ENCODE measurements at regions not wholly inside any gene's neighbourhood (a gene's known extent, or its start where the extent isn't known, plus 50 kb on each side); places are given as distances from the start of the nearest gene placed in this dataset.
A peak's percentile ranks its signal among the peaks of the same experiment; 100 is the strongest.

- POLR2A ChIA-PET: no interaction called here
- no peak for TF ChIP-seq ELF4 (IDR thresholded peaks at IDR 0.05)
- TF ChIP-seq BHLHE40 (IDR thresholded peaks at IDR 0.05; ENCODE audit: borderline replicate concordance): no peak
- no peak for TF ChIP-seq FOXA1 (IDR thresholded peaks at IDR 0.05)
- TF ChIP-seq FOXK2 (IDR thresholded peaks at IDR 0.05): no peak
- TF ChIP-seq, protein P1, sequence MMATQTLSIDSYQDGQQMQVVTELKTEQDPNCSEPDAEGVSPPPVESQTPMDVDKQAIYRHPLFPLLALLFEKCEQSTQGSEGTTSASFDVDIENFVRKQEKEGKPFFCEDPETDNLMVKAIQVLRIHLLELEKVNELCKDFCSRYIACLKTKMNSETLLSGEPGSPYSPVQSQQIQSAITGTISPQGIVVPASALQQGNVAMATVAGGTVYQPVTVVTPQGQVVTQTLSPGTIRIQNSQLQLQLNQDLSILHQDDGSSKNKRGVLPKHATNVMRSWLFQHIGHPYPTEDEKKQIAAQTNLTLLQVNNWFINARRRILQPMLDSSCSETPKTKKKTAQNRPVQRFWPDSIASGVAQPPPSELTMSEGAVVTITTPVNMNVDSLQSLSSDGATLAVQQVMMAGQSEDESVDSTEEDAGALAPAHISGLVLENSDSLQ (IDR thresholded peaks at IDR 0.05): no peak
- TF ChIP-seq LEF1 (IDR thresholded peaks at IDR 0.05; ENCODE audit: borderline replicate concordance): no peak
- TF ChIP-seq NFRKB (IDR thresholded peaks at IDR 0.05): no peak
- TF ChIP-seq L3MBTL2 (conservative IDR thresholded peaks at IDR 0.05): no peak
- no peak for TF ChIP-seq SUZ12 (IDR thresholded peaks at IDR 0.05)
- CTCF ChIA-PET: interaction anchor here (0.7 kb wide), 1 partner anchor 23 kb away, joined by 3 read pairs; no protein-coding TSS in a partner anchor
Measured at GRCh38 chr12:45124485-45125155, 73.7 kb upstream of the DBX2 start.

DNA sequence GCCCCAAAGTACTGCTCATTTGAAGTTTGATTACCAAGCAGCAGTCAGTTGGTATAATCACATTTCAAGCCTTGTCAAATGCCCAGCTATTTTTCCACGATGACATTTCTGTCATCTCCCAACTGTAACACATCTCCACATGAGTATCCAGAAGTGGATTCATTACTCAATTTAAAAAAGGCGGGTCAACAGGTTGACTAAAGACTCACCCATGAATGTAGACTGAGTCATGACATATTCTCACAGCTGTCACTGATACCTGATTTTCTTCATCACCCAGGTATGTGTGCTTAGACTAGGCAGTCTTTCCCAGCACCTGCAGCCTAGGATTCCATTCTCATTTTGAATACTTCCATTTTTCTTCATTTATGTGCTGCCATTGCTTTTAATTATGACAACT, 75.1 kb upstream of the DBX2 start:
- ChIA-PET POLR2A (no interaction called here), CTCF (no interaction called here)
- no peak for TF ChIP-seq BHLHE40 (IDR thresholded peaks at IDR 0.05; ENCODE audit: borderline replicate concordance)
- no peak for TF ChIP-seq L3MBTL2 (conservative IDR thresholded peaks at IDR 0.05)
- no peak for TF ChIP-seq ARNT (IDR thresholded peaks at IDR 0.05)
- no peak for TF ChIP-seq FOXK2 (IDR thresholded peaks at IDR 0.05)
- no peak for TF ChIP-seq TARDBP (IDR thresholded peaks at IDR 0.05)
- no peak for TF ChIP-seq NFRKB (IDR thresholded peaks at IDR 0.05)
- no peak for TF ChIP-seq CTBP1 (IDR thresholded peaks at IDR 0.05; ENCODE audit: borderline replicate concordance)
- no peak for DNase-seq (ENCODE audit: extremely low spot score)

More at GRCh38 chr12:45124485-45125155, 73.7 kb upstream of the DBX2 start:
- no peak for DNase-seq (ENCODE audit: extremely low spot score)

DNA sequence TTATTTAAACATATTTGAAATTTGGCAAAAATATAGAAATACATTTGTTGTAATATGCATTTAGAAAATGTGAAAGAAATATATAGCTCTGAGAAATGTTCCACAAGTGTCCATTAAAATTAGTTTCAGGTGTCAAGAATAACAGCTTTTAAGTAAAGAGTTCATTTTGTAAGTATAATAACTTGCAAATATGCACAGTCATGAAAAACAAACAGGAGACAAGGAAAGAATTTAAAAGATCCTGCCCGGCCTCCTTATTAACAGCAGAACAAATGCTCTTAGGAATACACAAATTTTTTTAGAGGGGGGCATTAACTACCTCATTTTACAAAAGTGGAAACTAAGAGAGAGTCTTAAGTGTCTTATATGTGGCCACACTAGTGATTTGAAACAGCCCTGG, 77.7 kb upstream of the DBX2 start:
- ChIA-PET POLR2A (no interaction called here), CTCF (no interaction called here)
- TF ChIP-seq L3MBTL2 (conservative IDR thresholded peaks at IDR 0.05) (no peak), FOXM1 (IDR thresholded peaks at IDR 0.05; ENCODE audit: borderline replicate concordance) (no peak), FOXK2 (IDR thresholded peaks at IDR 0.05) (no peak), SP1 (IDR thresholded peaks at IDR 0.05) (no peak)
- no peak for DNase-seq (ENCODE audit: extremely low spot score)

DNA sequence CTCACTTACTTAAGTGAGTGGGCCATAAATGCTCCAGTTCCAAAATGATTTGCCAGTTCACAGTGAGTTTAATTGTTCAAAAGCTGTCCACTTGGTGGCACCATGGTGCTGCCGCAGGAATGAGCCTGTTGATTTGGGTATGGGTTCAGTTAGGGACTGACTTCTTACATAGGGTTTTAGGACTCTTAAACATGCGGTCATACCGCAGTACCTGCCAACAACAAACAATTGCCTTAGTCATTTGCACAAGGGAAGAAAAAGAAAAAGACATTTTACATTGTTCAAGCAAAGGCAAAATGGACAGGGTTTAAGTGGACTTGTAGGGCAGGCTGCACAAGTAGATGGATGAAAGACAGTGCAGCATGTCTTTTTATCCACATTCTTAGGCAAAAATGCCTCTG, 80.0 kb upstream of the DBX2 start:
- TF ChIP-seq NFRKB (IDR thresholded peaks at IDR 0.05) (no peak), SP1 (IDR thresholded peaks at IDR 0.05) (no peak), L3MBTL2 (conservative IDR thresholded peaks at IDR 0.05) (no peak), ZNF384 (IDR thresholded peaks at IDR 0.05) (no peak), FOXA1 (IDR thresholded peaks at IDR 0.05) (no peak), ELF4 (IDR thresholded peaks at IDR 0.05) (no peak), LEF1 (IDR thresholded peaks at IDR 0.05; ENCODE audit: borderline replicate concordance) (no peak), ARNT (IDR thresholded peaks at IDR 0.05) (no peak), FOXK2 (IDR thresholded peaks at IDR 0.05) (no peak), BHLHE40 (IDR thresholded peaks at IDR 0.05; ENCODE audit: borderline replicate concordance) (no peak), CTBP1 (IDR thresholded peaks at IDR 0.05; ENCODE audit: borderline replicate concordance) (no peak), FOXM1 (IDR thresholded peaks at IDR 0.05; ENCODE audit: borderline replicate concordance) (no peak), SUZ12 (IDR thresholded peaks at IDR 0.05) (no peak), TARDBP (IDR thresholded peaks at IDR 0.05) (no peak), HDGF (IDR thresholded peaks at IDR 0.05; ENCODE audit: borderline replicate concordance) (no peak)
- TF ChIP-seq, protein P1 (IDR thresholded peaks at IDR 0.05): no peak
- POLR2A ChIA-PET: no interaction called here
- CTCF ChIA-PET: interaction anchor here (0.7 kb wide), 1 partner anchor 1621 kb away, joined by 3 read pairs; no protein-coding TSS in a partner anchor
- peak; percentile 64 for DNase-seq (ENCODE audit: extremely low spot score)

DNA sequence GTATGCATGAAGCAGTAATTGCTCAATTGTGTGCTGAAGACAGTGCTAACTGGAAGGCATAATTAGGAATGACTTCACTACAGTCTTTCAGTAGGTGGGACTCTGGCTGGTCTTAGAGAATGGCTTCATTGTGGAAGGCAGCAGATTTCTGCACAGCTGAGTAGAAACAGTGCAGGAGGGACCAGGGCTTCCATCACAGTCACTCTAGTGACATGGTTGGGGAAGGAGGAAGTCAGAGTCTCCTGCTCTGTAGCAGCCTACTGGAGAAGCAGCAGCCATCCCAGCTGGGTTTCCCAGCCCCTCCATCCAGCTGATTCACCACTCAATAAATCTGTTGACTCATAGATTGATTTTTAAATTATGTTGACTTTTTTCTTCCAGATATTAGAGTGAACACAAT, 80.6 kb upstream of the DBX2 start:
- CTCF ChIA-PET: interaction anchor here (0.5 to 0.7 kb wide), 2 partner anchors 257 to 614 kb away, joined by 3 read pairs; no protein-coding TSS in a partner anchor
- POLR2A ChIA-PET: no interaction called here
- DNase-seq (ENCODE audit: extremely low spot score): no peak
- TF ChIP-seq FOXK2 (IDR thresholded peaks at IDR 0.05): no peak
- TF ChIP-seq L3MBTL2 (conservative IDR thresholded peaks at IDR 0.05): no peak
- TF ChIP-seq ELF4 (IDR thresholded peaks at IDR 0.05): no peak
- no peak for TF ChIP-seq ZNF384 (IDR thresholded peaks at IDR 0.05)
- no peak for TF ChIP-seq TARDBP (IDR thresholded peaks at IDR 0.05)
- TF ChIP-seq BHLHE40 (IDR thresholded peaks at IDR 0.05; ENCODE audit: borderline replicate concordance): no peak
- TF ChIP-seq SUZ12 (IDR thresholded peaks at IDR 0.05): no peak
- TF ChIP-seq SP1 (IDR thresholded peaks at IDR 0.05): no peak
- TF ChIP-seq LEF1 (IDR thresholded peaks at IDR 0.05; ENCODE audit: borderline replicate concordance): no peak
- TF ChIP-seq HDGF (IDR thresholded peaks at IDR 0.05; ENCODE audit: borderline replicate concordance): no peak
- no peak for TF ChIP-seq FOXM1 (IDR thresholded peaks at IDR 0.05; ENCODE audit: borderline replicate concordance)
- no peak for TF ChIP-seq NFRKB (IDR thresholded peaks at IDR 0.05)
- no peak for TF ChIP-seq ARNT (IDR thresholded peaks at IDR 0.05)
- no peak for TF ChIP-seq CTBP1 (IDR thresholded peaks at IDR 0.05; ENCODE audit: borderline replicate concordance)
- no peak for TF ChIP-seq FOXA1 (IDR thresholded peaks at IDR 0.05)
- TF ChIP-seq, protein P1 (IDR thresholded peaks at IDR 0.05): no peak

- TF ChIP-seq L3MBTL2 (conservative IDR thresholded peaks at IDR 0.05) (no peak), FOXK2 (IDR thresholded peaks at IDR 0.05) (no peak), TARDBP (IDR thresholded peaks at IDR 0.05) (no peak), HDGF (IDR thresholded peaks at IDR 0.05; ENCODE audit: borderline replicate concordance) (no peak), FOXM1 (IDR thresholded peaks at IDR 0.05; ENCODE audit: borderline replicate concordance) (no peak), CTBP1 (IDR thresholded peaks at IDR 0.05; ENCODE audit: borderline replicate concordance) (no peak), ARNT (IDR thresholded peaks at IDR 0.05) (no peak)
- TF ChIP-seq, protein P1 (IDR thresholded peaks at IDR 0.05): no peak
- POLR2A ChIA-PET: no interaction called here
Measured at GRCh38 chr12:45138609-45139008, 77.3 kb upstream of the ANO6 start.

More at GRCh38 chr12:45138609-45139008, 77.3 kb upstream of the ANO6 start:
- DNase-seq (ENCODE audit: extremely low spot score): no peak
- CTCF ChIA-PET: no interaction called here
